ENCODE measurements at regions not wholly inside any gene's neighbourhood (a gene's known extent, or its start where the extent isn't known, plus 50 kb on each side); places are given as distances from the start of the nearest gene placed in this dataset.
"Not testable (repeated sequence)": the region's sequence is repeated elsewhere in the genome, so short reads cannot be mapped to it uniquely, and the experiment has no call there.

- H3K9me3 ChIP-seq, result no peaks in the 10 kb centered on the region
- WGBS, 2 donors (ENCODE audit: low coverage in 1 of 2), result 73 to 87% methylated on average over 3 of the region's 3 CpGs
- H3K36me3 ChIP-seq, result no peaks in the 10 kb centered on the region
- no peaks in the 10 kb centered on the region for H3K27me3 ChIP-seq
- no peak for TF ChIP-seq CTCF (IDR thresholded peaks at IDR 0.05)
- TF ChIP-seq EP300 (IDR thresholded peaks at IDR 0.05), result no peak
- no peak for TF ChIP-seq POLR2AphosphoS5 (IDR thresholded peaks at IDR 0.05)
- TF ChIP-seq POLR2A (IDR thresholded peaks at IDR 0.05), result no peak
- H3K4me3 ChIP-seq, result no peak overlapping the region
- H3K27ac ChIP-seq, result no peak overlapping the region
- no peaks in the 10 kb centered on the region for H3K4me1 ChIP-seq
- no peak for ATAC-seq
Measured at GRCh38 chr3:162729686-162730085, 1233.1 kb downstream of the OTOL1 start.

GRCh38 chr3:162731961-162732360 lies 1235.4 kb downstream of the OTOL1 start:
- not testable (repeated sequence) for ATAC-seq, H3K4me3 ChIP-seq, H3K4me1 ChIP-seq, H3K27ac ChIP-seq, H3K36me3 ChIP-seq, H3K27me3 ChIP-seq, H3K9me3 ChIP-seq
- WGBS, 2 donors (ENCODE audit: low coverage in 1 of 2), result 85% methylated on average over 3 to 4 of the region's 5 CpGs

- no peak for ATAC-seq
- Histone ChIP-seq H3K36me3 (no peaks in the 10 kb centered on the region), H3K27me3 (no peaks in the 10 kb centered on the region), H3K27ac (no peak overlapping the region), H3K4me3 (no peak overlapping the region), H3K9me3 (no peaks in the 10 kb centered on the region), H3K4me1 (no peaks in the 10 kb centered on the region)
- WGBS, 2 donors (ENCODE audit: low coverage in 1 of 2), result 57 to 87% methylated on average over 1 of the region's 1 CpG
- no peak for TF ChIP-seq EP300 (IDR thresholded peaks at IDR 0.05)
- no peak for TF ChIP-seq POLR2A (IDR thresholded peaks at IDR 0.05)
- TF ChIP-seq CTCF (IDR thresholded peaks at IDR 0.05), result no peak
- no peak for TF ChIP-seq POLR2AphosphoS5 (IDR thresholded peaks at IDR 0.05)
Measured at GRCh38 chr3:162738784-162739183, 1242.2 kb downstream of the OTOL1 start.

DNA sequence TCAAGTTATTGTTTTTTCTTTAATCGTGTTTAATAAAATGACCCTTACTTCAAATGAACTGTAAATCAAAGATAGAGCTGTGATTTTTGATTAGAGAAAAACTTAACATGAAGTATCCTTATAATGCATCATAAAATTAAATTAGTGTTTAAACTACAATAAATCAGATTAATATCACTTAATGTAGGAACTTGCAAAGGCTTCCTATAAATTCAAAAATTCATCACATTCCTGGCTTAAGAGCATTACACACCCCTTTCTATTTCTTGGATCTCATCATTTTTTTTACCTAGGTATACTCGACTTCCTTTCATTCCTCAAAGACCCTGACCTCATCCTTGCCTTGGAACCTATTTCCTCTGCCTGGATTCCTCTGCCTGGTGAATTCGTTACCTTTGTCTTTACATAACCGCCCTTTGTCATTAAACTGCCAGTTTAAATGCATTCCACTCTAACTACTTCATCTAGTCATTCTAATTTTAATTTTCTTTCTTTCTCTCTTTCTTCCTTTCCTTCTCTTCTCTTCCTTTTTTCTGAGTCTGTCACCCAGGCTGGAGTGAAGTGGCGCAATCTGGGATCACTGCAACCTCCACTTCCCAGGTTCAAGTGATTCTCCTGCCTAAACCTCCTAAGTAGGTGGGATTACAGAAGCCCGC lies 1244.5 kb downstream of the OTOL1 start:
- Histone ChIP-seq H3K4me1 (no peaks in the 10 kb centered on the region), H3K27me3 (no peaks in the 10 kb centered on the region), H3K9me3 (no peaks in the 10 kb centered on the region), H3K4me3 (no peak overlapping the region), H3K27ac (no peak overlapping the region), H3K36me3 (no peaks in the 10 kb centered on the region)
- WGBS, 2 donors (ENCODE audit: low coverage in 1 of 2), result 78 to 82% methylated on average over 4 to 6 of the region's 6 CpGs
- no peak for TF ChIP-seq CTCF (IDR thresholded peaks at IDR 0.05)
- TF ChIP-seq POLR2AphosphoS5 (IDR thresholded peaks at IDR 0.05), result no peak
- no peak for TF ChIP-seq EP300 (IDR thresholded peaks at IDR 0.05)
- no peak for TF ChIP-seq POLR2A (IDR thresholded peaks at IDR 0.05)
- no peak for ATAC-seq

DNA sequence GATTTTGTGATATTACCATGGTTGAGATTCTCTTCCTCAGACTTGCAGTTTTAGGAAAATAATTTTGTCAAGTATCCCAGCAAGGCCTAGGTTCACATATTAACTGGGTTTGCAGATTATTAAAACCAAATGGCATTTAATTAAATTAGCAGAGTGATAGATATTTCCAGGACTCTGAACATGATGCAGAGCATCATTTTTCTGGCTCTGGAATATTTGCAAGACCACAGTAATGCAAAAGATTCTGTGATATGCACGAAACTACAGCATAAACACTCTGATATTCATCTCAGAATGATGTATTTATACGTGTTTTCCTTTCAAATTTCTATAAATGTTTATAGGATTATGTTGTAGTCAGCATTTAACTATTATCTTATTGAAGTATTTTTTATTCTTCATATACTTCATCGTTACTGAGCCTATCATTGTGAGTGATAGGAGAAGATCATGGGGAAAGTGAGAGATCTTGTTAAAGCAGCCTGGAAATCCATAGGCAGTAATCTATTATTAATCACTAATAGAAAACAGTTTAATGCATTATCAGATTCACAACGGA lies 1245.6 kb downstream of the OTOL1 start:
- no peak for ATAC-seq
- Histone ChIP-seq H3K36me3 (no peaks in the 10 kb centered on the region), H3K27ac (no peak overlapping the region), H3K9me3 (no peaks in the 10 kb centered on the region), H3K4me1 (no peaks in the 10 kb centered on the region), H3K27me3 (no peaks in the 10 kb centered on the region), H3K4me3 (no peak overlapping the region)
- WGBS, 2 donors (ENCODE audit: low coverage in 1 of 2), result 80 to 84% methylated on average over 3 to 4 of the region's 4 CpGs
- no peak for TF ChIP-seq CTCF (IDR thresholded peaks at IDR 0.05)
- TF ChIP-seq POLR2AphosphoS5 (IDR thresholded peaks at IDR 0.05), result no peak
- no peak for TF ChIP-seq POLR2A (IDR thresholded peaks at IDR 0.05)
- TF ChIP-seq EP300 (IDR thresholded peaks at IDR 0.05), result no peak

All from gastroesophageal sphincter (tissue), 4 donors.